Keratinocyte (primary cell): ENCODE measurements at regions not wholly inside any gene's neighbourhood (a gene's known extent, or its start where the extent isn't known, plus 50 kb on each side); places are given as distances from the start of the nearest gene placed in this dataset.

ENCODE experiments used
- EZH2 ChIP-seq: IDR thresholded peaks from one replicate; pipeline ENCODE4 v1.6.1; 2012; ENCODE audit warnings: inconsistent platforms, mild to moderate bottlenecking, low read length, moderate library complexity
- TF ChIP-seq, protein P1 (sequence below), 3 experiments: IDR thresholded peaks in 1 of 3; conservative IDR thresholded peaks in 1 of 3; optimal IDR thresholded peaks in 1 of 3; 2 replicates in 2 of 3; 3 replicates in 1 of 3; pipeline versions ENCODE3 to v1.5.1; 2011; ENCODE audit warnings: low read length in 3 of 3, mild to moderate bottlenecking in 3 of 3, moderate library complexity in 2 of 3, control low read depth in 1 of 3, inconsistent platforms in 1 of 3; ENCODE audit not compliant: insufficient read depth in 2 of 3; ENCODE audit errors: extremely low read depth in 1 of 3

DNA sequence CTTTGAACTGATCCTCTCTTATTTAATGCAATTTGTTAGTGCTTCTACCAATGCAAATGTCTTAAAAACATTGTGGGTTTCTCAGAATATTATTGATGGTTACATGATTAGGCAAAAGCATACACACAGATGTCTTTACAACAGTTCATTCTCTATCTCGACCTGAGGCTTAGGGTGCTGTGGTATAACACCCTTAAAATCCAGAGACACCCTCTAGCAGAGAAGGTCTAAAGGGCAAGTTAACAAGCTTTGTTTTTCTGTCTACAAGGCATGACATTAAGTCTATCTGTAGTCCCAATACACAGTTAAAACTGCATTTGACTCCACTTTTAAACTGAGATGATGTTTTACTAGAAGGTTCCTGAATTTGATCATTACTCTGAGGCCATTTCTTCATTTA lies 518.7 kb upstream of the MEF2C start:
- TF ChIP-seq EZH2, result no peak
- TF ChIP-seq, protein P1, sequence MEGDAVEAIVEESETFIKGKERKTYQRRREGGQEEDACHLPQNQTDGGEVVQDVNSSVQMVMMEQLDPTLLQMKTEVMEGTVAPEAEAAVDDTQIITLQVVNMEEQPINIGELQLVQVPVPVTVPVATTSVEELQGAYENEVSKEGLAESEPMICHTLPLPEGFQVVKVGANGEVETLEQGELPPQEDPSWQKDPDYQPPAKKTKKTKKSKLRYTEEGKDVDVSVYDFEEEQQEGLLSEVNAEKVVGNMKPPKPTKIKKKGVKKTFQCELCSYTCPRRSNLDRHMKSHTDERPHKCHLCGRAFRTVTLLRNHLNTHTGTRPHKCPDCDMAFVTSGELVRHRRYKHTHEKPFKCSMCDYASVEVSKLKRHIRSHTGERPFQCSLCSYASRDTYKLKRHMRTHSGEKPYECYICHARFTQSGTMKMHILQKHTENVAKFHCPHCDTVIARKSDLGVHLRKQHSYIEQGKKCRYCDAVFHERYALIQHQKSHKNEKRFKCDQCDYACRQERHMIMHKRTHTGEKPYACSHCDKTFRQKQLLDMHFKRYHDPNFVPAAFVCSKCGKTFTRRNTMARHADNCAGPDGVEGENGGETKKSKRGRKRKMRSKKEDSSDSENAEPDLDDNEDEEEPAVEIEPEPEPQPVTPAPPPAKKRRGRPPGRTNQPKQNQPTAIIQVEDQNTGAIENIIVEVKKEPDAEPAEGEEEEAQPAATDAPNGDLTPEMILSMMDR (optimal IDR thresholded peaks at IDR 0.05 in 1 of 3, IDR thresholded peaks at IDR 0.05 in 1 of 3, conservative IDR thresholded peaks at IDR 0.05 in 1 of 3; ENCODE audit: extremely low read depth in 1 of 3, insufficient read depth in 2 of 3, low read length in 3 of 3), result no peak
